IMR-90 (cell line): ENCODE measurements at regions not wholly inside any gene's neighbourhood (a gene's known extent, or its start where the extent isn't known, plus 50 kb on each side); places are given as distances from the start of the nearest gene placed in this dataset.

ENCODE experiments used
- ATAC-seq: fragments of 200-7000 bp; cut with Tn5 transposase; 2 replicates; pipeline ENCODE4 v1.9.1; 2020; ENCODE audit warnings: low read depth, mild to moderate bottlenecking, moderate library complexity
- BruUV-seq: library from RNA; stranded (reverse); fragments of 400-500 nt; replicated peaks from 2 replicates; lab custom pipeline; 2021; lab: Mats Ljungman, UMichigan
- CTCF ChIA-PET: fragments of 300-600 bp; formaldehyde crosslinking; extraction: SDS; loops from one replicate; lab custom pipeline; 2021; ENCODE audit warnings: antibody characterized with exemption; lab: Yijun Ruan, JAX
- POLR2A ChIA-PET: fragments of 300-600 bp; sonication (Branson Sonifier 250); formaldehyde crosslinking; loops from one replicate; lab custom pipeline; 2022; ENCODE audit warnings: antibody characterized with exemption; ENCODE audit not compliant: unreplicated experiment; lab: Charles Lee
- DNase-seq: peaks from one replicate; pipeline ENCODE4 v3.0.0; 2013
- H2AFZ ChIP-seq: replicated peaks from 2 replicates; pipeline ENCODE3; 2013; ENCODE audit warnings: low read length, mild to moderate bottlenecking; ENCODE audit not compliant: poor library complexity
- H2AK5ac ChIP-seq: 2 replicates; pipeline ENCODE4 v1.6.1; 2013; ENCODE audit warnings: low read depth, low read length, inconsistent platforms
- H2AK9ac ChIP-seq: replicated peaks from 2 replicates; pipeline ENCODE3; 2013; ENCODE audit warnings: mild to moderate bottlenecking, low read depth, low read length, moderate library complexity; ENCODE audit not compliant: poor library complexity
- H2BK120ac ChIP-seq: 2 replicates; pipeline ENCODE4 v1.6.1; 2013; ENCODE audit warnings: low read depth, low read length, inconsistent platforms
- H2BK15ac ChIP-seq: 3 replicates; pipeline ENCODE4 v1.6.1; 2013; ENCODE audit warnings: low read depth, low read length, inconsistent platforms
- H2BK20ac ChIP-seq: 2 replicates; pipeline ENCODE4 v1.6.1; 2013; ENCODE audit warnings: low read depth, mild to moderate bottlenecking, inconsistent platforms, low read length, moderate library complexity
- H2BK5ac ChIP-seq: 2 replicates; pipeline ENCODE4 v1.6.1; 2013; ENCODE audit warnings: mild to moderate bottlenecking, low read depth, low read length, inconsistent platforms; ENCODE audit not compliant: poor library complexity, severe bottlenecking
- H3K14ac ChIP-seq: replicated peaks from 2 replicates; pipeline ENCODE4 v1.6.1; 2013; ENCODE audit warnings: low read depth, low read length, inconsistent platforms
- H3K18ac ChIP-seq: 2 replicates; pipeline ENCODE4 v1.6.1; 2013; ENCODE audit warnings: low read depth, low read length, control low read depth
- H3K23ac ChIP-seq: 2 replicates; pipeline ENCODE4 v1.6.1; 2013; ENCODE audit warnings: low read depth, low read length, inconsistent platforms
- H3K27ac ChIP-seq: 2 replicates; pipeline ENCODE4 v1.5.1; 2013; ENCODE audit warnings: mild to moderate bottlenecking, control low read depth, low read length; ENCODE audit not compliant: insufficient read depth
- H3K27me3 ChIP-seq: 2 replicates; pipeline ENCODE4 v1.6.1; 2013; ENCODE audit warnings: low read length; ENCODE audit not compliant: control insufficient read depth, insufficient read depth
- H3K36me3 ChIP-seq: 2 replicates; pipeline ENCODE4 v1.6.1; 2013; ENCODE audit warnings: low read length, mixed read lengths; ENCODE audit not compliant: control insufficient read depth, insufficient read depth
- H3K4ac ChIP-seq: 2 replicates; pipeline ENCODE4 v1.6.1; 2013; ENCODE audit warnings: low read depth, low read length, inconsistent platforms
- H3K4me1 ChIP-seq: 2 replicates; pipeline ENCODE4 v1.6.1; 2013; ENCODE audit warnings: low read length, mixed read lengths; ENCODE audit not compliant: control insufficient read depth, insufficient read depth
- H3K4me2 ChIP-seq: 2 replicates; pipeline ENCODE4 v1.6.1; 2013; ENCODE audit warnings: low read depth, mild to moderate bottlenecking, control low read depth, low read length, moderate library complexity
- H3K4me3 ChIP-seq: 2 replicates; pipeline ENCODE4 v1.5.1; 2013; ENCODE audit warnings: low read depth, mild to moderate bottlenecking, control low read depth, low read length, moderate library complexity; ENCODE audit not compliant: insufficient read depth
- H3K56ac ChIP-seq: 2 replicates; pipeline ENCODE4 v1.6.1; 2013; ENCODE audit warnings: low read length, inconsistent platforms; ENCODE audit not compliant: insufficient read depth; ENCODE audit errors: extremely low read depth
- H3K79me1 ChIP-seq, 2 experiments: 2 replicates each; pipeline ENCODE4 v1.6.1; 2013; ENCODE audit warnings: low read length in 2 of 2, inconsistent platforms in 1 of 2, low read depth in 1 of 2
- H3K9ac ChIP-seq: 2 replicates; pipeline ENCODE4 v1.6.1; 2013; ENCODE audit warnings: low read depth, low read length, control low read depth
- H3K9me1 ChIP-seq: 2 replicates; pipeline ENCODE4 v1.6.1; 2013; ENCODE audit warnings: low read length, inconsistent platforms; ENCODE audit not compliant: insufficient read depth
- H3K9me3 ChIP-seq: 2 replicates; pipeline ENCODE4 v1.6.1; 2013; ENCODE audit warnings: low read length; ENCODE audit not compliant: control insufficient read depth, insufficient read depth
- H4K20me1 ChIP-seq: 2 replicates; pipeline ENCODE4 v1.6.1; 2013; ENCODE audit warnings: low read length, inconsistent platforms; ENCODE audit not compliant: insufficient read depth
- H4K5ac ChIP-seq: 2 replicates; pipeline ENCODE4 v1.6.1; 2013; ENCODE audit warnings: mild to moderate bottlenecking, low read depth, low read length, control low read depth
- H4K8ac ChIP-seq, 2 experiments: 2 replicates each; pipeline ENCODE4 v1.6.1; 2013; ENCODE audit warnings: low read depth in 2 of 2, low read length in 2 of 2, control low read depth in 1 of 2, inconsistent platforms in 1 of 2
- H4K91ac ChIP-seq: 2 replicates; pipeline ENCODE4 v1.6.1; 2013; ENCODE audit warnings: low read depth, low read length, inconsistent platforms; ENCODE audit not compliant: insufficient read depth
- BHLHE40 ChIP-seq: fragments of 150-350 bp; IDR thresholded peaks from 2 replicates; pipeline ENCODE4 v1.6.1; 2016; ENCODE audit warnings: mild to moderate bottlenecking, low read depth, low read length
- CEBPB ChIP-seq: IDR thresholded peaks from 2 replicates; pipeline ENCODE4 v1.6.1; 2012; ENCODE audit warnings: low read depth, low read length, improper control_type of control experiment
- FOS ChIP-seq: fragments of 150-350 bp; IDR thresholded peaks from 2 replicates; pipeline ENCODE4 v1.6.1; 2016; ENCODE audit warnings: low read depth, low read length
- MAFK ChIP-seq: IDR thresholded peaks from 2 replicates; pipeline ENCODE4 v1.6.1; 2012; ENCODE audit warnings: low read depth, low read length, improper control_type of control experiment
- MAZ ChIP-seq: IDR thresholded peaks from 2 replicates; pipeline ENCODE4 v1.6.1; 2012; ENCODE audit warnings: low read depth, mild to moderate bottlenecking, low read length, improper control_type of control experiment, moderate library complexity, borderline replicate concordance
- NFE2L2 ChIP-seq: fragments of 150-350 bp; IDR thresholded peaks from 2 replicates; pipeline ENCODE4 v1.6.1; 2016; ENCODE audit warnings: low read depth, mild to moderate bottlenecking, low read length
- POLR2A ChIP-seq: IDR thresholded peaks from 2 replicates; pipeline ENCODE4 v1.6.1; 2012; ENCODE audit warnings: mild to moderate bottlenecking, low read depth, low read length
- RAD21 ChIP-seq: IDR thresholded peaks from 2 replicates; pipeline ENCODE4 v1.6.1; 2012; ENCODE audit warnings: low read length, improper control_type of control experiment
- SMC3 ChIP-seq: fragments of 150-350 bp; IDR thresholded peaks from 2 replicates; pipeline ENCODE4 v1.6.1; 2016; ENCODE audit warnings: low read depth, mild to moderate bottlenecking, antibody characterized with exemption, low read length, moderate library complexity
- WGBS, 2 experiments: methylation state at CpG; one replicate each; pipeline versions ENCODE4 v1.1.5 to v1.1.7; 2013; ENCODE audit warnings: missing lambda C conversion rate in 2 of 2; ENCODE audit not compliant: insufficient read length in 1 of 2; ENCODE audit errors: extremely low coverage in 2 of 2; 5-methylcytosine and 5-hydroxymethylcytosine counted together
- dilution Hi-C: fragments of 300-500 bp; cut with HindIII; formaldehyde crosslinking; loops from one replicate; pipeline ENCODE4 v1.14.3; 2018; ENCODE audit warnings: low sequenced_read_pairs; ENCODE audit not compliant: unreplicated experiment
- in situ Hi-C: fragments of 300-500 bp; cut with MboI; formaldehyde crosslinking; loops from 3 replicates; pipeline ENCODE4 v1.14.3; 2019; ENCODE audit warnings: low sequenced_read_pairs, inconsistent platforms, mixed read lengths
- intact Hi-C: fragments of 100-400 bp; cut with micrococcal nuclease; formaldehyde crosslinking; loops from 2 replicates; pipeline ENCODE4 v1.10.0; 2022
- TF ChIP-seq, protein P1 (sequence below): fragments of 150-350 bp; IDR thresholded peaks from 2 replicates; pipeline ENCODE4 v1.6.1; 2016; ENCODE audit warnings: low read depth, mild to moderate bottlenecking, low read length, moderate library complexity, borderline replicate concordance
- TF ChIP-seq, protein P2 (sequence below): conservative IDR thresholded peaks from 2 replicates; pipeline ENCODE4 v1.5.1; 2012; ENCODE audit warnings: mild to moderate bottlenecking, low read depth, low read length, improper control_type of control experiment

- ChIA-PET POLR2A (no interaction called here), CTCF (interaction anchor here (0.7 to 1.6 kb wide), 2 partner anchors 14 to 47 kb away, joined by 3 to 4 read pairs; no protein-coding TSS in a partner anchor)
- 0 out of 2 replicates have a peak overlapping the region, but pooled peaks have one; percentile 26 for H3K4me2 ChIP-seq
- H3K14ac ChIP-seq, result no peak overlapping the region
- BruUV-seq, result no TSS peak
- H3K27me3 ChIP-seq, result no peaks in the 10 kb centered on the region; the same call in 1 of the 2 replicates
- no peak overlapping the region for H2AFZ ChIP-seq
- H3K79me1 ChIP-seq, result no peaks in the 10 kb centered on the region
- no peaks in the 10 kb centered on the region for H3K9me3 ChIP-seq
- no CpG with 5 or more reads among the region's 8 CpGs for WGBS, 2 experiments
- dilution Hi-C loops, result no loop called here
- no peak overlapping the region for H4K91ac ChIP-seq
- H3K27ac ChIP-seq, result no peak overlapping the region
- H3K56ac ChIP-seq, result no peak overlapping the region
- no peak overlapping the region for H3K18ac ChIP-seq
- H3K4me1 ChIP-seq, result 0 out of 2 replicates have a peak, but pooled peaks cover 3% of the 10 kb centered on the region
- H3K23ac ChIP-seq, result no peak overlapping the region
- no peak overlapping the region for H4K5ac ChIP-seq
- no peaks in the 10 kb centered on the region for H3K9me1 ChIP-seq
- DNase-seq (peak; percentile 80), ATAC-seq (peak; percentile 98)
- H2BK20ac ChIP-seq, result no peak overlapping the region
- intact Hi-C loops, result loop anchor here (1.0 to 2.0 kb wide), 5 partner anchors 57 to 1223 kb away; partner anchors contain the start of genes CDCA7L and SP4
- H4K8ac ChIP-seq, result no peak overlapping the region
- no peak overlapping the region for H2BK120ac ChIP-seq
- H2BK15ac ChIP-seq, result no peak overlapping the region
- no peak overlapping the region for H2AK5ac ChIP-seq
- no peak overlapping the region for H3K4ac ChIP-seq
- H3K4me3 ChIP-seq, result no peak overlapping the region
- no peak overlapping the region for H2BK5ac ChIP-seq
- TF ChIP-seq MAZ (no peak), MAFK (no peak), FOS (no peak), RAD21 (peak; percentile 91), CEBPB (no peak), POLR2A (no peak), SMC3 (peak; percentile 71), BHLHE40 (no peak), NFE2L2 (no peak)
- TF ChIP-seq, protein P1, sequence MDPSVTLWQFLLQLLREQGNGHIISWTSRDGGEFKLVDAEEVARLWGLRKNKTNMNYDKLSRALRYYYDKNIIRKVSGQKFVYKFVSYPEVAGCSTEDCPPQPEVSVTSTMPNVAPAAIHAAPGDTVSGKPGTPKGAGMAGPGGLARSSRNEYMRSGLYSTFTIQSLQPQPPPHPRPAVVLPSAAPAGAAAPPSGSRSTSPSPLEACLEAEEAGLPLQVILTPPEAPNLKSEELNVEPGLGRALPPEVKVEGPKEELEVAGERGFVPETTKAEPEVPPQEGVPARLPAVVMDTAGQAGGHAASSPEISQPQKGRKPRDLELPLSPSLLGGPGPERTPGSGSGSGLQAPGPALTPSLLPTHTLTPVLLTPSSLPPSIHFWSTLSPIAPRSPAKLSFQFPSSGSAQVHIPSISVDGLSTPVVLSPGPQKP, result no peak
- TF ChIP-seq, protein P2, sequence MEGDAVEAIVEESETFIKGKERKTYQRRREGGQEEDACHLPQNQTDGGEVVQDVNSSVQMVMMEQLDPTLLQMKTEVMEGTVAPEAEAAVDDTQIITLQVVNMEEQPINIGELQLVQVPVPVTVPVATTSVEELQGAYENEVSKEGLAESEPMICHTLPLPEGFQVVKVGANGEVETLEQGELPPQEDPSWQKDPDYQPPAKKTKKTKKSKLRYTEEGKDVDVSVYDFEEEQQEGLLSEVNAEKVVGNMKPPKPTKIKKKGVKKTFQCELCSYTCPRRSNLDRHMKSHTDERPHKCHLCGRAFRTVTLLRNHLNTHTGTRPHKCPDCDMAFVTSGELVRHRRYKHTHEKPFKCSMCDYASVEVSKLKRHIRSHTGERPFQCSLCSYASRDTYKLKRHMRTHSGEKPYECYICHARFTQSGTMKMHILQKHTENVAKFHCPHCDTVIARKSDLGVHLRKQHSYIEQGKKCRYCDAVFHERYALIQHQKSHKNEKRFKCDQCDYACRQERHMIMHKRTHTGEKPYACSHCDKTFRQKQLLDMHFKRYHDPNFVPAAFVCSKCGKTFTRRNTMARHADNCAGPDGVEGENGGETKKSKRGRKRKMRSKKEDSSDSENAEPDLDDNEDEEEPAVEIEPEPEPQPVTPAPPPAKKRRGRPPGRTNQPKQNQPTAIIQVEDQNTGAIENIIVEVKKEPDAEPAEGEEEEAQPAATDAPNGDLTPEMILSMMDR, result peak; percentile 88
- H3K9ac ChIP-seq, result peak overlapping the region; percentile 36; the same call in 1 of the 2 replicates
- H4K20me1 ChIP-seq, result no peaks in the 10 kb centered on the region
- no peaks in the 10 kb centered on the region for H3K36me3 ChIP-seq
- in situ Hi-C loops, result loop anchor here (10.0 kb wide), 2 partner anchors 747 to 1227 kb away; no protein-coding TSS in a partner anchor
- H2AK9ac ChIP-seq, result no peak overlapping the region
Measured at GRCh38 chr7:22001345-22002004, 55.8 kb upstream of the CDCA7L start.
